ENCODE measurements at regions not wholly inside any gene's neighbourhood (a gene's known extent, or its start where the extent isn't known, plus 50 kb on each side); places are given as distances from the start of the nearest gene placed in this dataset.

- Histone ChIP-seq H3K4me3 (no peak overlapping the region), H3K4me2 (peak overlapping the region; percentile 87), H3K4me1 (peaks cover 64% of the 10 kb centered on the region), H3K27ac (peak overlapping the region; percentile 92 to 94), H3K9me3 (peaks cover 29% of the 10 kb centered on the region)
- CTCF ChIA-PET: interaction anchor here (0.6 to 3.5 kb wide), 6 partner anchors 17 to 1783 kb away, joined by 3 to 13 read pairs (median 4); no protein-coding TSS in a partner anchor
- WGBS (ENCODE audit: missing lambda C conversion rate): 79% methylated on average over 11 of the region's 11 CpGs
- no peak for TF ChIP-seq CBX2 (IDR thresholded peaks at IDR 0.05; ENCODE audit: borderline replicate concordance, low read depth)
- TF ChIP-seq RCOR1 (IDR thresholded peaks at IDR 0.05; ENCODE audit: low read depth, low read length): no peak
- no peak for TF ChIP-seq CEBPB (IDR thresholded peaks at IDR 0.05)
- no peak for TF ChIP-seq RFX5 (IDR thresholded peaks at IDR 0.05)
- no peak for TF ChIP-seq MAX (IDR thresholded peaks at IDR 0.05)
- TF ChIP-seq NR3C1 (IDR thresholded peaks at IDR 0.05): no peak
- TF ChIP-seq RARB (CRISPR knock-in tag; IDR thresholded peaks at IDR 0.05): no peak
- no peak for TF ChIP-seq BCL3 (IDR thresholded peaks at IDR 0.05)
- no peak for TF ChIP-seq CTCF (IDR thresholded peaks at IDR 0.05)
- TF ChIP-seq HOXB5 (CRISPR knock-in tag; IDR thresholded peaks at IDR 0.05): no peak
- TF ChIP-seq ESRRA (IDR thresholded peaks at IDR 0.05; ENCODE audit: borderline replicate concordance, low read length): no peak
- TF ChIP-seq PHF8 (IDR thresholded peaks at IDR 0.05; ENCODE audit: borderline replicate concordance, low read depth): no peak
- TF ChIP-seq NFE2L2 (conservative IDR thresholded peaks at IDR 0.05; ENCODE audit: low read length): no peak
- no peak for TF ChIP-seq ELK1 (IDR thresholded peaks at IDR 0.05; ENCODE audit: low read depth, low read length)
- TF ChIP-seq BHLHE40 (IDR thresholded peaks at IDR 0.05; ENCODE audit: low read depth, low read length): no peak
- TF ChIP-seq FOSB (CRISPR knock-in tag; IDR thresholded peaks at IDR 0.05): no peak
- TF ChIP-seq NPAS2 (CRISPR knock-in tag; IDR thresholded peaks at IDR 0.05; ENCODE audit: borderline replicate concordance): no peak
- TF ChIP-seq POLR2A (IDR thresholded peaks at IDR 0.05; ENCODE audit: low read length): no peak
- TF ChIP-seq HOXB13 (CRISPR knock-in tag; IDR thresholded peaks at IDR 0.05; ENCODE audit: low read depth): no peak
- TF ChIP-seq MAFK (IDR thresholded peaks at IDR 0.05; ENCODE audit: partially characterized antibody): no peak
- POLR2A ChIA-PET: no interaction called here
- ATAC-seq (peak in 1 of 2 experiments; percentile 0; a peak in 1 of 6 replicates), FAIRE-seq (no peak), DNase-seq (ENCODE audit: low read depth in 1 of 2, low spot score in 1 of 2) (no peak)
These were observed 299.3 kb downstream of the SOX9 start for GRCh38 chr17:72419866-72420774.

GRCh38 chr17:72420775-72421127 lies 299.9 kb downstream of the SOX9 start:
- peak in 1 of 2 experiments; percentile 1; a peak in 4 of 6 replicates for ATAC-seq
- FAIRE-seq: no peak
- no peak overlapping the region for H3K4me3 ChIP-seq
- WGBS (ENCODE audit: missing lambda C conversion rate): 67% methylated on average over 8 of the region's 8 CpGs
- POLR2A ChIA-PET: no interaction called here
- H3K4me1 ChIP-seq: peaks cover 69% of the 10 kb centered on the region
- H3K9me3 ChIP-seq: peaks cover 29% of the 10 kb centered on the region
- no peak for TF ChIP-seq EHMT2 (IDR thresholded peaks at IDR 0.05; ENCODE audit: low read depth)
- no peak for TF ChIP-seq MYC (IDR thresholded peaks at IDR 0.05; ENCODE audit: borderline replicate concordance, low read length)
- TF ChIP-seq ZNF302 (CRISPR knock-in tag; IDR thresholded peaks at IDR 0.05): no peak
- no peak for TF ChIP-seq JUN (IDR thresholded peaks at IDR 0.05)
- TF ChIP-seq TFCP2L1 (CRISPR knock-in tag; IDR thresholded peaks at IDR 0.05): no peak
- no peak for TF ChIP-seq HOXB5 (CRISPR knock-in tag; IDR thresholded peaks at IDR 0.05)
- no peak for TF ChIP-seq CTCF (IDR thresholded peaks at IDR 0.05)
- no peak for TF ChIP-seq SMC3 (IDR thresholded peaks at IDR 0.05)
- no peak for TF ChIP-seq HES2 (IDR thresholded peaks at IDR 0.05)
- no peak for TF ChIP-seq POLR2AphosphoS2 (conservative IDR thresholded peaks at IDR 0.05; ENCODE audit: low read length)
- TF ChIP-seq RAD21 (conservative IDR thresholded peaks at IDR 0.05 in 1 of 2, IDR thresholded peaks at IDR 0.05 in 1 of 2): no peak
- CTCF ChIA-PET: interaction anchor here (1.3 to 3.5 kb wide), 5 partner anchors 18 to 119 kb away, joined by 3 to 13 read pairs (median 5); no protein-coding TSS in a partner anchor
- DNase-seq (ENCODE audit: low read depth in 1 of 2, low spot score in 1 of 2): no peak
- peak overlapping the region; percentile 87 for H3K4me2 ChIP-seq
- peak overlapping the region; percentile 92 to 94 for H3K27ac ChIP-seq
